ENCODE measurements at regions not wholly inside any gene's neighbourhood (a gene's known extent, or its start where the extent isn't known, plus 50 kb on each side); places are given as distances from the start of the nearest gene placed in this dataset.

DNA sequence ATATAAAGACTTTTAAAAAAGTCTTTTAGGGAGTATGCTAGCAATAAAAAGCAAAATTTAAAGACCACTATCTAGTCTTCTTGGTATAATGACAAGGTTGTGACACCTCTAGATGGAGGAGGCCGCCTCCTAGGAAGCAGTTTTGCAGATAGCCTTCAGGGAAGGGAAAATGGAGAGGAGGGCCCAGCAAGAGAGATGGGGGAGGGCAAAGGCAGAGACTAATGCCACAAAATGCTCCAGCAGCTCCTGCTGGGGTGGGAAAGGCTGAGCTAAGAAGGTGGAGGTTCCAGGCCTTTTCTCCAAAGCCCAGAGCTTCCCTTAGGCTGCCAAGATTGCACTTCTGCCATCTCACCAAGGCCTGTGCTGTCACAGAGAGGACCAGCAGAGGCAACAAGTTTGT lies 153.9 kb upstream of the THSD7B start:
- no peak overlapping the region for H3K4me3 ChIP-seq (ENCODE audit: low read depth, low read length, poor library complexity, severe bottlenecking)
- DNase-seq (ENCODE audit: low spot score), result no peak
- POLR2A ChIA-PET (ENCODE audit: low non-redundant PET), result interaction anchor here (0.7 kb wide), 1 partner anchor 401 kb away, joined by 3 read pairs; no protein-coding TSS in a partner anchor
- peaks cover 6% of the 10 kb centered on the region for H3K27me3 ChIP-seq (replicated peaks; ENCODE audit: insufficient read depth, low read depth, low read length, poor library complexity)
- no peaks in the 10 kb centered on the region for H3K9me3 ChIP-seq (ENCODE audit: low read depth, low read length, poor library complexity, severe bottlenecking)
- no peaks in the 10 kb centered on the region for H3K36me3 ChIP-seq (ENCODE audit: insufficient read depth, low read length, poor library complexity, severe bottlenecking)
- intact Hi-C loops (cut with micrococcal nuclease; ENCODE audit: unreplicated experiment), result no loop called here
- CTCF ChIA-PET, result no interaction called here
- H3K27ac ChIP-seq (ENCODE audit: low read depth, low read length, poor library complexity, severe bottlenecking), result no peak overlapping the region
- no peaks in the 10 kb centered on the region for H3K4me1 ChIP-seq (ENCODE audit: insufficient read depth, low read length, poor library complexity, severe bottlenecking)
- BruUV-seq (replicated peaks), result no TSS peak
- no peak for TF ChIP-seq EZH2 (IDR thresholded peaks at IDR 0.05; ENCODE audit: borderline replicate concordance, low read depth, low read length, poor library complexity, severe bottlenecking)
- TF ChIP-seq, protein P1, sequence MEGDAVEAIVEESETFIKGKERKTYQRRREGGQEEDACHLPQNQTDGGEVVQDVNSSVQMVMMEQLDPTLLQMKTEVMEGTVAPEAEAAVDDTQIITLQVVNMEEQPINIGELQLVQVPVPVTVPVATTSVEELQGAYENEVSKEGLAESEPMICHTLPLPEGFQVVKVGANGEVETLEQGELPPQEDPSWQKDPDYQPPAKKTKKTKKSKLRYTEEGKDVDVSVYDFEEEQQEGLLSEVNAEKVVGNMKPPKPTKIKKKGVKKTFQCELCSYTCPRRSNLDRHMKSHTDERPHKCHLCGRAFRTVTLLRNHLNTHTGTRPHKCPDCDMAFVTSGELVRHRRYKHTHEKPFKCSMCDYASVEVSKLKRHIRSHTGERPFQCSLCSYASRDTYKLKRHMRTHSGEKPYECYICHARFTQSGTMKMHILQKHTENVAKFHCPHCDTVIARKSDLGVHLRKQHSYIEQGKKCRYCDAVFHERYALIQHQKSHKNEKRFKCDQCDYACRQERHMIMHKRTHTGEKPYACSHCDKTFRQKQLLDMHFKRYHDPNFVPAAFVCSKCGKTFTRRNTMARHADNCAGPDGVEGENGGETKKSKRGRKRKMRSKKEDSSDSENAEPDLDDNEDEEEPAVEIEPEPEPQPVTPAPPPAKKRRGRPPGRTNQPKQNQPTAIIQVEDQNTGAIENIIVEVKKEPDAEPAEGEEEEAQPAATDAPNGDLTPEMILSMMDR (conservative IDR thresholded peaks at IDR 0.05; ENCODE audit: low read depth, low read length), result no peak

DNA sequence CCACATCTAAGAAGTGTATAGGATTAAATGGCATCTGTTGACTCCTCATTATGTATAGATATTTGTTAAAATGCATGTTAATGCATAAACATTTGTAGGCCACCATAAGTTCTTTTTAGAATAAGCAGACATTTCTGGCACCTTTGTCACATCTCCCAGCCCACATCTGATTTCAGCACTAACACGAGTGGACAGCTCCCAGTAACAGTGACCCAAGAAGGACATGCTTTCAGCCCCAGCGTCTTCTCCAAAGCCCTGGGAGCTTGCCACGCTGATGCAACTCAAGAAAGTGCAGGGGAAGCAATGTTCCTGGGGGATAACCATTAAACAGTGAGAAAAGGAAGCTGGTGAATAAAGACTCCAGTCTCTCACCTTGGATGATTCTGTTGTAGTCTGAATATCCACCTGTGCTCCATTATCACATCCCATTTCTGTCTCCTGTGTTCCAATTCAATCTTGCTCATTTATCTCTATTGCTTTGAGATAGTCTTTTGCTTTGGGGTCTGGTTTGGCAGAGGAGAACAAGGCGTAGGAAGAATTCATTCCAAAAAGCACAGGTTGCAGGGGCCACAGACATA lies 182.6 kb upstream of the THSD7B start:
- H3K4me1 ChIP-seq (ENCODE audit: insufficient read depth, low read length, poor library complexity, severe bottlenecking), result no peaks in the 10 kb centered on the region
- POLR2A ChIA-PET (ENCODE audit: low non-redundant PET), result no interaction called here
- BruUV-seq (replicated peaks), result no TSS peak
- intact Hi-C loops (cut with micrococcal nuclease; ENCODE audit: unreplicated experiment), result no loop called here
- H3K4me3 ChIP-seq (ENCODE audit: low read depth, low read length, poor library complexity, severe bottlenecking), result no peak overlapping the region
- H3K27me3 ChIP-seq (replicated peaks; ENCODE audit: insufficient read depth, low read depth, low read length, poor library complexity), result no peaks in the 10 kb centered on the region
- no peaks in the 10 kb centered on the region for H3K9me3 ChIP-seq (ENCODE audit: low read depth, low read length, poor library complexity, severe bottlenecking)
- H3K27ac ChIP-seq (ENCODE audit: low read depth, low read length, poor library complexity, severe bottlenecking), result no peak overlapping the region
- no peaks in the 10 kb centered on the region for H3K36me3 ChIP-seq (ENCODE audit: insufficient read depth, low read length, poor library complexity, severe bottlenecking)
- no peak for TF ChIP-seq EZH2 (IDR thresholded peaks at IDR 0.05; ENCODE audit: borderline replicate concordance, low read depth, low read length, poor library complexity, severe bottlenecking)
- TF ChIP-seq, protein P1 (conservative IDR thresholded peaks at IDR 0.05; ENCODE audit: low read depth, low read length), result no peak
- CTCF ChIA-PET, result no interaction called here
- DNase-seq (ENCODE audit: low spot score), result peak; percentile 32

DNA sequence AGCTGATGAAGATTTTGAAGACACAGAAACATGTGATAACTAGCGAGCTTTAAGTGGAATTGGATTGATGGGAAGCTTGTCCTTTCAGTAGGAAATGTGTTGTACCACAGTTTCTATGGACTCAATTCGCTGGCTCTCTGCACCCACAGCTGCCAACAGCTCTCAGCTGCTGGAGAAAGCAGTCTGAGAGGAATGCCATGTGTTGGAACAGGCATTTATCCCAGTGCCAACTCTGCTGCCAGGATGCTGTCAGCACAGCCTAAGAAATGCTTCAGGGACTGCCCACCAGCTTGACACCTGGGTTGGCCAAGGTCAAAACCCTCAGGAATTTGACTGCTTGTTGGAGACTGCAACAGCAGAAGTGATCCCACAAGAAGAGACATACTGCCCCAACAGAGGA lies 193.0 kb upstream of the THSD7B start:
- intact Hi-C loops (cut with micrococcal nuclease; ENCODE audit: unreplicated experiment), result no loop called here
- ChIA-PET POLR2A (ENCODE audit: low non-redundant PET) (no interaction called here), CTCF (no interaction called here)
- TF ChIP-seq EZH2 (IDR thresholded peaks at IDR 0.05; ENCODE audit: borderline replicate concordance, low read depth, low read length, poor library complexity, severe bottlenecking), result no peak
- TF ChIP-seq, protein P1 (conservative IDR thresholded peaks at IDR 0.05; ENCODE audit: low read depth, low read length), result no peak
- H3K4me1 ChIP-seq (ENCODE audit: insufficient read depth, low read length, poor library complexity, severe bottlenecking), result no peaks in the 10 kb centered on the region
- H3K4me3 ChIP-seq (ENCODE audit: low read depth, low read length, poor library complexity, severe bottlenecking), result no peak overlapping the region
- DNase-seq (ENCODE audit: low spot score), result no peak
- no peaks in the 10 kb centered on the region for H3K27me3 ChIP-seq (replicated peaks; ENCODE audit: insufficient read depth, low read depth, low read length, poor library complexity)
- H3K9me3 ChIP-seq (ENCODE audit: low read depth, low read length, poor library complexity, severe bottlenecking), result no peaks in the 10 kb centered on the region
- H3K36me3 ChIP-seq (ENCODE audit: insufficient read depth, low read length, poor library complexity, severe bottlenecking), result no peaks in the 10 kb centered on the region
- no TSS peak for BruUV-seq (replicated peaks)
- no peak overlapping the region for H3K27ac ChIP-seq (ENCODE audit: low read depth, low read length, poor library complexity, severe bottlenecking)
